Astrocyte (in vitro differentiated cells and primary cell): ENCODE measurements at regions not wholly inside any gene's neighbourhood (a gene's known extent, or its start where the extent isn't known, plus 50 kb on each side); places are given as distances from the start of the nearest gene placed in this dataset.
"Not testable (repeated sequence)": the region's sequence is repeated elsewhere in the genome, so short reads cannot be mapped to it uniquely, and the experiment has no call there.

Experiments used
- DNase-seq: peaks from one replicate; pipeline ENCODE4 v3.0.0-alpha.2; 2010; ENCODE audit warnings: low read depth
- FAIRE-seq: peaks from 2 replicates; lab custom pipeline; 2011; peaks lifted over from hg19 to GRCh38; lab: Jason Lieb, UNC
- H2AFZ ChIP-seq: 2 replicates; pipeline ENCODE4 v1.6.0; 2012; ENCODE audit warnings: low read depth, low read length, inconsistent platforms
- H3K27ac ChIP-seq: 2 replicates; pipeline ENCODE4 v1.5.1; 2011; ENCODE audit warnings: low read depth, low read length, inconsistent platforms
- H3K27me3 ChIP-seq: 2 replicates; pipeline ENCODE4 v1.6.0; 2011; ENCODE audit warnings: low read length, inconsistent platforms; ENCODE audit not compliant: insufficient read depth
- H3K36me3 ChIP-seq: 2 replicates; pipeline ENCODE4 v1.5.1; 2011; ENCODE audit warnings: low read length, inconsistent platforms; ENCODE audit not compliant: insufficient read depth
- H3K4me1 ChIP-seq: 2 replicates; pipeline ENCODE4 v1.5.1; 2011; ENCODE audit warnings: low read length, inconsistent platforms; ENCODE audit not compliant: insufficient read depth
- H3K4me2 ChIP-seq: 2 replicates; pipeline ENCODE4 v1.6.0; 2012; ENCODE audit warnings: low read length, inconsistent platforms
- H3K4me3 ChIP-seq: 2 replicates; pipeline ENCODE4 v1.5.1; 2011; ENCODE audit warnings: low read depth, mild to moderate bottlenecking, low read length, inconsistent platforms; ENCODE audit not compliant: insufficient read depth
- H3K79me2 ChIP-seq: 2 replicates; pipeline ENCODE4 v1.6.0; 2012; ENCODE audit warnings: mild to moderate bottlenecking, low read length, inconsistent platforms; ENCODE audit not compliant: insufficient read depth
- H3K9ac ChIP-seq: 2 replicates; pipeline ENCODE4 v1.6.0; 2012; ENCODE audit warnings: mild to moderate bottlenecking, low read length, inconsistent platforms
- H3K9me3 ChIP-seq: 2 replicates; pipeline ENCODE4 v1.5.1; 2012; ENCODE audit warnings: low read depth, mild to moderate bottlenecking, low read length, inconsistent platforms; ENCODE audit not compliant: insufficient read depth
- H4K20me1 ChIP-seq: 2 replicates; pipeline ENCODE4 v1.6.0; 2012; ENCODE audit warnings: low read length, inconsistent platforms; ENCODE audit not compliant: insufficient read depth
- H3K27ac Mint-ChIP-seq: one replicate; pipeline ENCODE4 v1.8.0; 2021; ENCODE audit warnings: mild to moderate bottlenecking, mixed read lengths; ENCODE audit not compliant: unreplicated experiment
- H3K27me3 Mint-ChIP-seq: one replicate; pipeline ENCODE4 v1.8.0; 2021; ENCODE audit warnings: low read depth, mixed read lengths; ENCODE audit not compliant: unreplicated experiment
- H3K36me3 Mint-ChIP-seq: one replicate; pipeline ENCODE4 v1.8.0; 2021; ENCODE audit warnings: low read depth, mixed read lengths; ENCODE audit not compliant: unreplicated experiment
- H3K4me1 Mint-ChIP-seq: one replicate; pipeline ENCODE4 v1.8.0; 2021; ENCODE audit warnings: low read depth, mixed read lengths; ENCODE audit not compliant: unreplicated experiment
- H3K4me3 Mint-ChIP-seq: one replicate; pipeline ENCODE4 v1.8.0; 2021; ENCODE audit warnings: mild to moderate bottlenecking, moderate library complexity, mixed read lengths; ENCODE audit not compliant: unreplicated experiment
- H3K9me3 Mint-ChIP-seq: one replicate; pipeline ENCODE4 v1.8.0; 2021; ENCODE audit warnings: mild to moderate bottlenecking, mixed read lengths; ENCODE audit not compliant: unreplicated experiment
- CTCF ChIP-seq: IDR thresholded peaks from 2 replicates; pipeline ENCODE4 v1.5.1; 2011; ENCODE audit warnings: low read depth, mild to moderate bottlenecking, inconsistent platforms, low read length, moderate library complexity; ENCODE audit not compliant: insufficient read depth
- EZH2 ChIP-seq: IDR thresholded peaks from 2 replicates; pipeline ENCODE4 v1.6.1; 2012; ENCODE audit warnings: mild to moderate bottlenecking, low read length, inconsistent platforms; ENCODE audit not compliant: insufficient read depth

GRCh38 chr3:98695796-98696195 is 67.3 kb upstream of the ST3GAL6 start:
- Histone ChIP-seq H3K36me3 (no peaks in the 10 kb centered on the region), H3K9me3 (no peaks in the 10 kb centered on the region), H3K4me2 (no peak overlapping the region), H3K4me3 (no peak overlapping the region), H3K79me2 (no peaks in the 10 kb centered on the region), H2AFZ (no peak overlapping the region), H3K9ac (no peak overlapping the region), H3K4me1 (peaks cover 3% of the 10 kb centered on the region), H4K20me1 (no peaks in the 10 kb centered on the region), H3K27ac (no peak overlapping the region), H3K27me3 (no peaks in the 10 kb centered on the region)
- TF ChIP-seq EZH2: no peak
- TF ChIP-seq CTCF: no peak
- Mint-ChIP-seq H3K4me3 (no peak overlapping the region), H3K9me3 (no peaks in the 10 kb centered on the region), H3K27me3 (no peaks in the 10 kb centered on the region), H3K27ac (no peak overlapping the region), H3K4me1 (peaks cover 5% of the 10 kb centered on the region), H3K36me3 (no peaks in the 10 kb centered on the region)
- FAIRE-seq: no peak
- DNase-seq: no peak

- H3K27me3 ChIP-seq, H3K36me3 Mint-ChIP-seq, H3K27ac ChIP-seq, H3K9ac ChIP-seq, H3K27me3 Mint-ChIP-seq, H3K9me3 ChIP-seq, H3K36me3 ChIP-seq, H4K20me1 ChIP-seq, H2AFZ ChIP-seq, H3K4me1 ChIP-seq, H3K4me1 Mint-ChIP-seq, H3K4me3 Mint-ChIP-seq, H3K4me2 ChIP-seq, H3K9me3 Mint-ChIP-seq, H3K79me2 ChIP-seq, H3K4me3 ChIP-seq, H3K27ac Mint-ChIP-seq, DNase-seq: not testable (repeated sequence)
- peak; percentile 37 for FAIRE-seq
Observed at GRCh38 chr3:98696296-98696695, 66.8 kb upstream of the ST3GAL6 start.

- FAIRE-seq (no peak), DNase-seq (no peak)
- H3K4me3 Mint-ChIP-seq: no peak overlapping the region
- TF ChIP-seq CTCF (no peak), EZH2 (no peak)
- Histone ChIP-seq H3K9ac (no peak overlapping the region), H3K36me3 (no peaks in the 10 kb centered on the region), H2AFZ (no peak overlapping the region), H4K20me1 (no peaks in the 10 kb centered on the region), H3K4me2 (no peak overlapping the region), H3K27ac (no peak overlapping the region), H3K9me3 (no peaks in the 10 kb centered on the region), H3K4me3 (no peak overlapping the region), H3K79me2 (no peaks in the 10 kb centered on the region), H3K4me1 (no peaks in the 10 kb centered on the region), H3K27me3 (no peaks in the 10 kb centered on the region)
- H3K36me3 Mint-ChIP-seq: no peaks in the 10 kb centered on the region
- H3K27me3 Mint-ChIP-seq: no peaks in the 10 kb centered on the region
- no peak overlapping the region for H3K27ac Mint-ChIP-seq
- H3K9me3 Mint-ChIP-seq: no peaks in the 10 kb centered on the region
- peaks cover 2% of the 10 kb centered on the region for H3K4me1 Mint-ChIP-seq
Observed at GRCh38 chr3:98697225-98697624, 65.9 kb upstream of the ST3GAL6 start.
